A673 (cell line): ENCODE measurements at regions not wholly inside any gene's neighbourhood (a gene's known extent, or its start where the extent isn't known, plus 50 kb on each side); places are given as distances from the start of the nearest gene placed in this dataset.

Experiments
- CTCF ChIP-seq: fragments of 300-800, 200-600 bp; sonication (generic); conservative IDR thresholded peaks from 2 replicates; pipeline ENCODE4 v1.5.1; 2017; ENCODE audit warnings: low read depth, mild to moderate bottlenecking, antibody characterized with exemption, low read length, moderate library complexity, mixed read lengths
- EZH2 ChIP-seq: fragments of 200-600 bp; sonication (generic); IDR thresholded peaks from 2 replicates; pipeline ENCODE4 v1.6.1; 2017; ENCODE audit warnings: borderline replicate concordance, low read depth, mild to moderate bottlenecking, mixed read lengths, antibody characterized with exemption, low read length; ENCODE audit not compliant: poor library complexity, severe bottlenecking

- TF ChIP-seq CTCF (no peak), EZH2 (no peak)
Measured at GRCh38 chr21:30986965-30987364, 51.3 kb downstream of the KRTAP19-8 start.
